Vagina (tissue), 2 donors: ENCODE measurements at regions not wholly inside any gene's neighbourhood (a gene's known extent, or its start where the extent isn't known, plus 50 kb on each side); places are given as distances from the start of the nearest gene placed in this dataset.

ENCODE experiments used
- CTCF ChIP-seq, 3 experiments: fragments of 450-650 bp in 2 of 3; fragments of 200-600 bp in 1 of 3; sonication (generic) in 1 of 3; IDR thresholded peaks; one replicate each; pipeline ENCODE4 v1.5.1; 2017 to 2019; ENCODE audit warnings: antibody characterized with exemption in 3 of 3, mild to moderate bottlenecking in 2 of 3, moderate library complexity in 2 of 3
- POLR2A ChIP-seq, 2 donors: fragments of 450-650 bp; IDR thresholded peaks; one replicate each; pipeline ENCODE4 v1.6.1; 2017; ENCODE audit warnings: antibody characterized with exemption in 2 of 2, mild to moderate bottlenecking in 2 of 2, moderate library complexity in 2 of 2

GRCh38 chr2:20949256-20949655 lies 94.6 kb downstream of the APOB start:
- no peak for TF ChIP-seq CTCF (IDR thresholded peaks at IDR 0.05)
- TF ChIP-seq POLR2A (IDR thresholded peaks at IDR 0.05), result no peak
